SU-DHL-6 (cell line): ENCODE measurements at regions not wholly inside any gene's neighbourhood (a gene's known extent, or its start where the extent isn't known, plus 50 kb on each side); places are given as distances from the start of the nearest gene placed in this dataset.

Experiments
- CTCF ChIP-seq: fragments of 200-600 bp; sonication (generic); IDR thresholded peaks from one replicate; pipeline ENCODE4 v1.5.1; 2017; ENCODE audit warnings: antibody characterized with exemption, mild to moderate bottlenecking, low read length, moderate library complexity; ENCODE audit not compliant: insufficient read depth, poor library complexity, severe bottlenecking
- EZH2phosphoT487 ChIP-seq: fragments of 200-600 bp; sonication (generic), shearing (Covaris generic); conservative IDR thresholded peaks from 2 replicates; pipeline ENCODE4 v1.6.1; 2018; ENCODE audit warnings: mild to moderate bottlenecking, antibody characterized with exemption, low read length, moderate library complexity, mixed read lengths

DNA sequence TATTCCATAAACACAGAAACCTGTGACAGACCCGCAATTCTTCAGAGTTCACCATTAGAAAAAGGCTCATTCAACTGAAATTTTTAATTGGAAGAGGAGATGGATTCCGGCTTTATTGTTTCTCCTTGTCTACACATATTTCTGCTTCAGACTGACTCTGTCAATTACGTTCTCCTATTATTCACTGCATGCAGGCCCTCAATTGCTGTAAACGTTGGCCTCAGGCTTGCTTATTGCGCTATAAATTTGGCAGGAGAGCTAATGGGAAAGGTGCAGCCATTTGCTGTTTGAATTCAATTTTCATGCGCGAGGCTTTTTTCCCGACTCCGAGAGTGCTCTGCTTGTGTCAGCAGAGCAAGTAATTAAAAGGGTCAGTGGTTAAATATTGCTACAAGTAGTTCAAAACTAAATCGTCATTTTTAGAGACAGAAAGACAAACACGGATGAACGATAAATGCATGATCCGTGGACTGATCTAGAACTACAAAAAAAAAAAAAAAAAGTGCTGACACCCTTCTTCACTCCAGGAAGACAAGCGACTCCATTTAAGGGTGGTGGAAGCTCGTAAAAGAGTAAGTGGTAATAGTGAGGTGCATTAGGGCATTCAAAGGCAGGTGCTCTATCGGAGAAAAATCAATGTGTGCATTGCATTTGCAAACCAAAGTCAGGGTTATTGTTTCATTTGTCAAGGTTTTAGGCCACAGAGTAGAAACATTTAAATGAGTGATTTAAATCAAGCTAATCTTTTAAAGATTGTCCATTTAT is 841.6 kb upstream of the FRG1 start:
- TF ChIP-seq CTCF (no peak), EZH2phosphoT487 (no peak)
